Trophoblast cell (in vitro differentiated cells and primary cell): ENCODE measurements at regions not wholly inside any gene's neighbourhood (a gene's known extent, or its start where the extent isn't known, plus 50 kb on each side); places are given as distances from the start of the nearest gene placed in this dataset.

ENCODE experiments used
- DNase-seq, 2 donors: peaks; one replicate each; pipeline ENCODE4 v3.0.0-alpha.2; 2016
- H2AFZ ChIP-seq: 2 replicates; pipeline ENCODE4 v1.6.1; 2013; ENCODE audit warnings: low read length, moderate library complexity, mild to moderate bottlenecking; ENCODE audit not compliant: insufficient read depth, poor library complexity
- H2AK5ac ChIP-seq: 2 replicates; pipeline ENCODE4 v1.6.1; 2013; ENCODE audit warnings: mild to moderate bottlenecking, low read length
- H2BK120ac ChIP-seq: 2 replicates; pipeline ENCODE4 v1.6.1; 2013; ENCODE audit warnings: low read length, mild to moderate bottlenecking, moderate library complexity; ENCODE audit not compliant: insufficient read depth, poor library complexity
- H2BK12ac ChIP-seq: 2 replicates; pipeline ENCODE4 v1.6.1; 2013; ENCODE audit warnings: mild to moderate bottlenecking, low read length, moderate library complexity
- H2BK5ac ChIP-seq: 2 replicates; pipeline ENCODE4 v1.6.1; 2013; ENCODE audit warnings: low read length, low read depth, moderate library complexity, mild to moderate bottlenecking; ENCODE audit not compliant: poor library complexity
- H3K14ac ChIP-seq: 2 replicates; pipeline ENCODE4 v1.6.1; 2013; ENCODE audit warnings: mild to moderate bottlenecking, low read length
- H3K18ac ChIP-seq: 2 replicates; pipeline ENCODE4 v1.6.1; 2013; ENCODE audit warnings: mild to moderate bottlenecking, low read length
- H3K23ac ChIP-seq: 2 replicates; pipeline ENCODE4 v1.6.1; 2013; ENCODE audit warnings: low read length
- H3K27ac ChIP-seq: 2 replicates; pipeline ENCODE4 v1.5.1; 2013; ENCODE audit warnings: low read depth, mild to moderate bottlenecking, inconsistent platforms, low read length, moderate library complexity
- H3K27me3 ChIP-seq: 2 replicates; pipeline ENCODE4 v1.6.1; 2013; ENCODE audit warnings: inconsistent platforms, mild to moderate bottlenecking, low read length, moderate library complexity; ENCODE audit not compliant: insufficient read depth
- H3K36me3 ChIP-seq, 2 experiments: 1 replicate in 1 of 2; 2 replicates in 1 of 2; pipeline ENCODE4 v1.6.1; 2013; ENCODE audit warnings: low read length in 2 of 2, mild to moderate bottlenecking in 2 of 2, moderate library complexity in 1 of 2; ENCODE audit not compliant: insufficient read depth in 2 of 2, control insufficient read depth in 1 of 2
- H3K4ac ChIP-seq: 2 replicates; pipeline ENCODE4 v1.6.1; 2013; ENCODE audit warnings: low read depth, mild to moderate bottlenecking, low read length, moderate library complexity
- H3K4me1 ChIP-seq, 2 experiments: 1 replicate in 1 of 2; 2 replicates in 1 of 2; pipeline ENCODE4 v1.6.1; 2013; ENCODE audit warnings: low read length in 2 of 2, mild to moderate bottlenecking in 2 of 2, moderate library complexity in 1 of 2; ENCODE audit not compliant: insufficient read depth in 2 of 2, control insufficient read depth in 1 of 2
- H3K4me2 ChIP-seq: 2 replicates; pipeline ENCODE4 v1.6.1; 2013; ENCODE audit warnings: inconsistent platforms, mild to moderate bottlenecking, low read length, moderate library complexity
- H3K4me3 ChIP-seq: 2 replicates; pipeline ENCODE4 v1.5.1; 2013; ENCODE audit warnings: mild to moderate bottlenecking, low read depth, low read length, inconsistent platforms
- H3K79me1 ChIP-seq: one replicate; pipeline ENCODE4 v1.6.1; 2013; ENCODE audit warnings: low read length
- H3K79me2 ChIP-seq: 2 replicates; pipeline ENCODE4 v1.6.1; 2013; ENCODE audit warnings: low read length, mild to moderate bottlenecking; ENCODE audit not compliant: control insufficient read depth, insufficient read depth, poor library complexity
- H3K9ac ChIP-seq: 2 replicates; pipeline ENCODE4 v1.6.1; 2013; ENCODE audit warnings: mild to moderate bottlenecking, low read length
- H3K9me3 ChIP-seq: 2 replicates; pipeline ENCODE4 v1.6.1; 2013; ENCODE audit warnings: low read depth, mild to moderate bottlenecking, control low read depth, inconsistent platforms, low read length; ENCODE audit not compliant: insufficient read depth
- H4K12ac ChIP-seq: 2 replicates; pipeline ENCODE4 v1.6.1; 2013; ENCODE audit warnings: low read depth, mild to moderate bottlenecking, low read length, moderate library complexity
- H4K8ac ChIP-seq: 2 replicates; pipeline ENCODE4 v1.6.1; 2013; ENCODE audit warnings: low read depth, mild to moderate bottlenecking, low read length, moderate library complexity
- H4K91ac ChIP-seq: one replicate; pipeline ENCODE4 v1.6.1; 2013; ENCODE audit warnings: low read depth, mild to moderate bottlenecking, low read length, moderate library complexity
- WGBS: extraction: QIAGEN DNeasy Blood & Tissue Kit; methylation state at CpG from one replicate; pipeline ENCODE4 v1.1.7; 2013; ENCODE audit warnings: missing lambda C conversion rate; ENCODE audit not compliant: insufficient read length, insufficient coverage; ENCODE audit errors: extremely low coverage; 5-methylcytosine and 5-hydroxymethylcytosine counted together

DNA sequence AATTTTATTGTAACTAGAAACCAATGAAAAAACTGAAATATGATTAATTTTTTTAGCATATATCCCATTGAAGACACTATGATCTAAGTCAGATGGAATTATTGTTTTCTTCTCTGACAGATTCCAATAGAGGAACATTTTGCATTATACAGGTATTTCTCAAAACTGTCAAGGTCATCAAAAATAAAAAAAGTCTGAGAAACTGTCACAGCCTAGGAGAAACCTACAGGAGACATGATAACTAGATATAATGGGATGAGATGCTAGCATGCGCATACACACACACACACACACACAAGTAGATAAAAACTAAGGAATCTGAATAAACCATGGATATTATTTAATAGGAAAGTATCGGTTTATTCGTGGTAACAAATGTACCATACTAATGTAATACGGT is 161.9 kb upstream of the HCRTR2 start:
- no peak overlapping the region for H2BK5ac ChIP-seq
- H4K8ac ChIP-seq = no peak overlapping the region
- no peak overlapping the region for H3K18ac ChIP-seq
- DNase-seq = no peak
- no peaks in the 10 kb centered on the region for H3K36me3 ChIP-seq
- no peak overlapping the region for H2AK5ac ChIP-seq
- H3K9ac ChIP-seq = no peak overlapping the region
- H2BK120ac ChIP-seq = no peak overlapping the region
- no peak overlapping the region for H3K4me3 ChIP-seq
- no peak overlapping the region for H3K23ac ChIP-seq
- no peaks in the 10 kb centered on the region for H3K79me1 ChIP-seq
- no peak overlapping the region for H3K27ac ChIP-seq
- H3K27me3 ChIP-seq = no peaks in the 10 kb centered on the region
- WGBS = no CpG with 5 or more reads among the region's 4 CpGs
- no peak overlapping the region for H3K4me2 ChIP-seq
- H3K4me1 ChIP-seq = no peaks in the 10 kb centered on the region
- no peak overlapping the region for H3K4ac ChIP-seq
- H3K79me2 ChIP-seq = no peaks in the 10 kb centered on the region
- H3K14ac ChIP-seq = no peak overlapping the region
- no peak overlapping the region for H2AFZ ChIP-seq
- no peaks in the 10 kb centered on the region for H3K9me3 ChIP-seq
- H4K12ac ChIP-seq = no peak overlapping the region
- no peak overlapping the region for H4K91ac ChIP-seq
- no peak overlapping the region for H2BK12ac ChIP-seq

DNA sequence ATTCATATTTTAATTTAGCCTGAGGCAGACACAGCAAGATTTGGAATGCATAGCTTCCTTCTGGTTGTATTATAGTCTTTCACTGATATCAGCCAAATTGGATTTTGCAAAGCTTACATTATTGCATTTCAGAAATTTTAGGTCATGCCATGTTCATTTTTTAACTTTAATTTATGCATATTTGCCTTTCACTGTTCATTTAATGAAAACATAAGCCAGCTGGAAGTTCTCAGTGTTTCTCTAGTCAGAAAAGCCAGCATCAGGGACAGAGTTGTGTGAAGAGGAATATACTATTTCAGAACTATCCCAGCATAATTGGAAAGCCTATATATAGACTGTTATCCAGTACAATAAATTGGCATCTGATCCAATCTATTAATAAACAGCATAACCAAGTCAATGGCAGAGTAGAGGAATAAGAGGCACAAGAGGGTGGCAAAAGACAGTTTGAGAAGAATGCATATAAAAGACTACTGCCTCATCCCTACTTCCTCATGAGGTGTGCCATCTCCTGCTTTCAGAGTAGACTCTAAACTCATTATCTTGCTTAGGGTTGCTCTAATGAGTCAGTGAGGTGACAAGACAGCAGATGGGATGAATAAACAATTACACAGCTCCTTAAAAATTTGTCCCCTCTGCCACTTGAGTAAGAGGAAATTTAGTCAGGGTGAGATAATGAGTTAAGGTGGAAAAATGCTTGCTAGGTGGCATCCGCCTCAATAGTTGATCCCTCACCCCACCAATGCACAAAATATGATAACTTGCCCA is 159.8 kb upstream of the HCRTR2 start:
- Histone ChIP-seq H3K4me2 (no peak overlapping the region), H3K14ac (no peak overlapping the region), H2BK120ac (no peak overlapping the region), H2BK12ac (no peak overlapping the region), H3K18ac (no peak overlapping the region), H3K79me2 (no peaks in the 10 kb centered on the region), H3K27me3 (no peaks in the 10 kb centered on the region), H4K91ac (no peak overlapping the region), H3K36me3 (no peaks in the 10 kb centered on the region), H3K79me1 (no peaks in the 10 kb centered on the region), H3K4me3 (no peak overlapping the region), H4K8ac (no peak overlapping the region), H2BK5ac (no peak overlapping the region), H2AK5ac (no peak overlapping the region), H3K4ac (no peak overlapping the region), H3K4me1 (no peaks in the 10 kb centered on the region), H3K23ac (no peak overlapping the region), H2AFZ (no peak overlapping the region), H4K12ac (no peak overlapping the region), H3K9ac (no peak overlapping the region), H3K27ac (no peak overlapping the region), H3K9me3 (no peaks in the 10 kb centered on the region)
- no peak for DNase-seq
- no CpG with 5 or more reads among the region's 1 CpG for WGBS

DNA sequence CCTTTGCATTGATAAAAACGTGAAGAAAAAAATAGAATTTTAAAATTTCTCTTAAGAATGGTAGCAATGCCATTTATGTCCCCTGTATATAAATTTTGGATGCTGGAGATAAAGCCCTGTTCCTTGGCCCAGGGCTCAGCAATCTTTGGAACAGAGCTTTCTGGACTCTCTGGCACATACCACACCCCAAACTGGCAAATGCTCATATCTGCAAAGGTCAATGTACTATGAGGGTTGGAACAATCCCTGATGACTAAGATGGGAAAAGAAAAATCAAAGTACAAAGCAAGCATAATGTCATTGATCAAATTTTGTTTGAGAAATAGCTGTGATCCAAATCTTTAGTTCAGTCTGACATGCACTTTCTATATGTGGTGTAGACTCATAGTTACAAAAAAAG is 158.1 kb upstream of the HCRTR2 start:
- Histone ChIP-seq H2BK120ac (no peak overlapping the region), H3K4me3 (no peak overlapping the region), H3K4me1 (no peaks in the 10 kb centered on the region), H3K14ac (no peak overlapping the region), H3K4ac (no peak overlapping the region), H3K36me3 (no peaks in the 10 kb centered on the region), H3K27ac (no peak overlapping the region), H3K79me1 (no peaks in the 10 kb centered on the region), H3K27me3 (no peaks in the 10 kb centered on the region), H4K8ac (no peak overlapping the region), H3K18ac (no peak overlapping the region), H3K9ac (no peak overlapping the region), H2AK5ac (no peak overlapping the region), H3K23ac (no peak overlapping the region), H3K4me2 (no peak overlapping the region), H4K91ac (no peak overlapping the region), H4K12ac (no peak overlapping the region), H3K79me2 (no peaks in the 10 kb centered on the region), H2BK5ac (no peak overlapping the region), H2AFZ (no peak overlapping the region), H2BK12ac (no peak overlapping the region), H3K9me3 (no peaks in the 10 kb centered on the region)
- DNase-seq = no peak
- WGBS = no CpG with 5 or more reads among the region's 1 CpG

DNA sequence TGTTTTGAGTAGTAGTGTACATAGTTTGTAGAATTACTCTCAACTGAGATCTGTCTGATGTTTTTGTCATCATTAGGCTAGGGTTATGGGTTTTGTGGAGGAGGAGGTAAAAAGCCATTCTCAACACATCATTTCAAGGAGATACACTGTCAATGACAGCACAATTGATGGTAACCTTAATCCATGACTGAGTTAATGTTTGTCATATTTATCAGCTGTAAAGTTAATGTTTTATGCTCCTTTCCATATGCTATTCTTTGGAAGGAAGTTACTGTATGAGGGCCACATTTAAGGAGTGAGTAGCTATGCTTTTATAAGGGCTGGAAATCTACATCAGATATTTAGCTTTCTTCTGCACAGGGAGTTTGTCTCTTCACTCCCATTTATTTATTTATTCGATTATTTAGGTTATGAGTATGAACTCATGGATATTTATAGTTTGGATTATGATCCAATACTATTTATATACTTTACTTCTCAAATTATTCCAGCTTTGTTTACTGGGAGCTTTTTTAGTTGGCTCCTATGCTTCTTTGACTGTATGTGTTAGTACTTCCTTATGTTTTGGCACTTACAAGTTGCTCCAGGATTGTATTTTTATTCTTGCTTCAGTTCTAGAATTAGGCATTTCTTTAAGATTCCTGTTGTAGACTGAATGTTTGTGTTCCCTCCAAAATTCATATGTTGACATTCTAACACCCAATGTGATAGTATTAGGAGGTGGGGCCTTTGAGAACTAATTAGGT is 156.6 kb upstream of the HCRTR2 start:
- Histone ChIP-seq H3K79me2 (no peaks in the 10 kb centered on the region), H3K27me3 (no peaks in the 10 kb centered on the region), H3K9me3 (no peaks in the 10 kb centered on the region), H2AK5ac (no peak overlapping the region), H3K27ac (no peak overlapping the region), H2BK5ac (no peak overlapping the region), H3K4ac (no peak overlapping the region), H2BK120ac (no peak overlapping the region), H4K12ac (no peak overlapping the region), H3K23ac (no peak overlapping the region), H3K14ac (no peak overlapping the region), H3K4me3 (no peak overlapping the region), H2AFZ (no peak overlapping the region), H3K36me3 (no peaks in the 10 kb centered on the region), H3K4me1 (no peaks in the 10 kb centered on the region), H2BK12ac (no peak overlapping the region), H3K9ac (no peak overlapping the region), H4K8ac (no peak overlapping the region), H4K91ac (no peak overlapping the region), H3K18ac (no peak overlapping the region), H3K4me2 (no peak overlapping the region), H3K79me1 (no peaks in the 10 kb centered on the region)
- no peak for DNase-seq
- no CpG with 5 or more reads among the region's 1 CpG for WGBS
